Fibroblast of lung (primary cell): ENCODE measurements at regions not wholly inside any gene's neighbourhood (a gene's known extent, or its start where the extent isn't known, plus 50 kb on each side); places are given as distances from the start of the nearest gene placed in this dataset.

Experiments
- DNase-seq, 2 donors: peaks; one replicate each; pipeline versions ENCODE4 v3.0.0 to v3.0.0-alpha.2; 2010; ENCODE audit warnings: low read depth in 2 of 2
- H2AFZ ChIP-seq: 2 replicates; pipeline ENCODE4 v1.5.1; 2012; ENCODE audit warnings: low read length, control low read depth, inconsistent platforms
- H3K27ac ChIP-seq: 2 replicates; pipeline ENCODE4 v1.5.1; 2011; ENCODE audit warnings: low read length, control low read depth; ENCODE audit not compliant: insufficient read depth
- H3K27me3 ChIP-seq: 2 replicates; pipeline ENCODE4 v1.5.1; 2011; ENCODE audit warnings: mild to moderate bottlenecking, low read length; ENCODE audit not compliant: control insufficient read depth, insufficient read depth
- H3K36me3 ChIP-seq: 2 replicates; pipeline ENCODE4 v1.5.1; 2011; ENCODE audit warnings: low read length; ENCODE audit not compliant: control insufficient read depth, insufficient read depth
- H3K4me1 ChIP-seq: 2 replicates; pipeline ENCODE4 v1.5.1; 2011; ENCODE audit warnings: low read length; ENCODE audit not compliant: control insufficient read depth, insufficient read depth; ENCODE audit errors: extremely low read depth
- H3K4me2 ChIP-seq: 2 replicates; pipeline ENCODE4 v1.5.1; 2011; ENCODE audit warnings: low read length, control low read depth; ENCODE audit not compliant: insufficient read depth; ENCODE audit errors: extremely low read depth
- H3K4me3 ChIP-seq, 4 experiments: fragments of 200-600 bp in 1 of 4; sonication (generic) in 1 of 4; replicated peaks in 1 of 4; 2 replicates each; pipeline ENCODE4 v1.5.1; 2011 to 2016; ENCODE audit warnings: low read length in 4 of 4, low read depth in 3 of 4, mild to moderate bottlenecking in 3 of 4, control low read depth in 2 of 4, inconsistent platforms in 1 of 4, mixed read lengths in 1 of 4; ENCODE audit not compliant: insufficient read depth in 1 of 4; ENCODE audit errors: control extremely low read depth in 1 of 4
- H3K79me2 ChIP-seq: 2 replicates; pipeline ENCODE4 v1.5.1; 2012; ENCODE audit warnings: mild to moderate bottlenecking, low read length, inconsistent platforms; ENCODE audit not compliant: control insufficient read depth, insufficient read depth
- H3K9ac ChIP-seq: 2 replicates; pipeline ENCODE4 v1.5.1; 2011; ENCODE audit warnings: mild to moderate bottlenecking, low read length, control low read depth; ENCODE audit not compliant: insufficient read depth
- H3K9me3 ChIP-seq: 2 replicates; pipeline ENCODE4 v1.5.1; 2012; ENCODE audit warnings: low read depth, low read length; ENCODE audit not compliant: control insufficient read depth, insufficient read depth
- H4K20me1 ChIP-seq: 2 replicates; pipeline ENCODE4 v1.5.1; 2011; ENCODE audit warnings: low read length; ENCODE audit not compliant: control insufficient read depth, insufficient read depth; ENCODE audit errors: extremely low read depth
- EZH2 ChIP-seq: IDR thresholded peaks from 2 replicates; pipeline ENCODE4 v1.5.1; 2012; ENCODE audit warnings: low read length, control low read depth, mild to moderate bottlenecking; ENCODE audit errors: missing control alignments
- TF ChIP-seq, protein P1 (sequence below), 2 donors: IDR thresholded peaks in 1 of 2; conservative IDR thresholded peaks in 1 of 2; 1 replicate in 1 of 2; 2 replicates in 1 of 2; pipeline ENCODE4 v1.5.1; 2011 to 2012; ENCODE audit warnings: low read length in 2 of 2, control low read depth in 1 of 2, inconsistent platforms in 1 of 2, low read depth in 1 of 2, mild to moderate bottlenecking in 1 of 2

DNA sequence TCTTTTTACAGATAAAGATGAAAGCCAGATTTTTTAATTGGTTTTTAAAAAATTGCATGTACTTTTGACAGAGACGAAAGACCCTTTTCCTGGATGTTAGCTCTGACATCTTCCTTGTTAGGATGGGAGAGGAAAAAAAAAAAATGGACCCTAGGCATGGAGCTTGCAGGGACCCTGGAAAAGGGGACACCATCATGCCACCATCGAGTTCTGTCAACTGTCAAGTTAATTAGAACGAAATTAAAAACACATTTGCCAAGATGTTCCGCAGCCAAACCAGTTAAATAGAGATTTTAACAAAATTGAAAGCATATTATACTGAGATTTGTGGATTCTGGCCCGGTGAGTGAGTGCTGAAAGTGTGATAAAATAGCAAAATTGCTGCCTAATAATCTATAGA is 202.6 kb downstream of the BUB3 start:
- no peak for TF ChIP-seq EZH2
- TF ChIP-seq, protein P1, sequence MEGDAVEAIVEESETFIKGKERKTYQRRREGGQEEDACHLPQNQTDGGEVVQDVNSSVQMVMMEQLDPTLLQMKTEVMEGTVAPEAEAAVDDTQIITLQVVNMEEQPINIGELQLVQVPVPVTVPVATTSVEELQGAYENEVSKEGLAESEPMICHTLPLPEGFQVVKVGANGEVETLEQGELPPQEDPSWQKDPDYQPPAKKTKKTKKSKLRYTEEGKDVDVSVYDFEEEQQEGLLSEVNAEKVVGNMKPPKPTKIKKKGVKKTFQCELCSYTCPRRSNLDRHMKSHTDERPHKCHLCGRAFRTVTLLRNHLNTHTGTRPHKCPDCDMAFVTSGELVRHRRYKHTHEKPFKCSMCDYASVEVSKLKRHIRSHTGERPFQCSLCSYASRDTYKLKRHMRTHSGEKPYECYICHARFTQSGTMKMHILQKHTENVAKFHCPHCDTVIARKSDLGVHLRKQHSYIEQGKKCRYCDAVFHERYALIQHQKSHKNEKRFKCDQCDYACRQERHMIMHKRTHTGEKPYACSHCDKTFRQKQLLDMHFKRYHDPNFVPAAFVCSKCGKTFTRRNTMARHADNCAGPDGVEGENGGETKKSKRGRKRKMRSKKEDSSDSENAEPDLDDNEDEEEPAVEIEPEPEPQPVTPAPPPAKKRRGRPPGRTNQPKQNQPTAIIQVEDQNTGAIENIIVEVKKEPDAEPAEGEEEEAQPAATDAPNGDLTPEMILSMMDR (conservative IDR thresholded peaks at IDR 0.05 in 1 of 2, IDR thresholded peaks at IDR 0.05 in 1 of 2; ENCODE audit: low read depth in 1 of 2, low read length in 2 of 2) = no peak
- no peaks in the 10 kb centered on the region for H3K27me3 ChIP-seq
- H3K4me2 ChIP-seq = no peak overlapping the region
- no peak overlapping the region for H3K4me3 ChIP-seq
- no peaks in the 10 kb centered on the region for H3K4me1 ChIP-seq
- no peaks in the 10 kb centered on the region for H4K20me1 ChIP-seq
- no peaks in the 10 kb centered on the region for H3K36me3 ChIP-seq
- H3K9me3 ChIP-seq = no peaks in the 10 kb centered on the region
- no peaks in the 10 kb centered on the region for H3K79me2 ChIP-seq
- H3K27ac ChIP-seq = no peak overlapping the region
- no peak overlapping the region for H2AFZ ChIP-seq
- no peak for DNase-seq
- no peak overlapping the region for H3K9ac ChIP-seq

DNA sequence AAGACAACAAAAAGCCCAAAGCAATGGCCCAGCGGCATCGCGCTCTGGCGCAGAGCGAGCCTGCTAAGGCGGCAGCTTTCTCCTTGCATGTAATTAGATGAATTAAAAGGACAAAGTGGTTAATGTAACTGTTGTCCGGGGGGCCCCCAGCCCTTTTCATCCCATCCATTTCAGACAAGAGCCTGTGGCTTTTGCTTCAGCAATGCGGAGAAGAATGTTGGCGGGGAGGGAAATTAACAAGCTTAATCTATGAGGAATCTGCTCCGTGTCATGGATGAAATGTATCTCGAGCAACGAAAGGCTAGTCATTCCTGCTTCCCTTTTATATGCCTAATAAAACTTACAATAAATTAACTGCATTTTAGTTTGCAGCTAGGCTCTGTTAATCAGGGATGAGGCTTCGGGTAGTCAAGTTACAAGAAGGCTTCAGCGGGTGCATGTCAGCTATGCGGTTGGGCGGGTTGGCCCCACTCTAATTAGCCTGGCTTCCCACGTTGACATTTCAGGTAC is 203.3 kb downstream of the BUB3 start:
- no peaks in the 10 kb centered on the region for H4K20me1 ChIP-seq
- H3K27me3 ChIP-seq = no peaks in the 10 kb centered on the region
- no peak overlapping the region for H2AFZ ChIP-seq
- no peaks in the 10 kb centered on the region for H3K9me3 ChIP-seq
- H3K27ac ChIP-seq = no peak overlapping the region
- DNase-seq = no peak
- H3K9ac ChIP-seq = no peak overlapping the region
- H3K4me3 ChIP-seq = no peak overlapping the region
- no peak for TF ChIP-seq EZH2
- TF ChIP-seq, protein P1 (conservative IDR thresholded peaks at IDR 0.05 in 1 of 2, IDR thresholded peaks at IDR 0.05 in 1 of 2; ENCODE audit: low read depth in 1 of 2, low read length in 2 of 2) = no peak
- H3K36me3 ChIP-seq = no peaks in the 10 kb centered on the region
- no peaks in the 10 kb centered on the region for H3K79me2 ChIP-seq
- no peak overlapping the region for H3K4me2 ChIP-seq
- H3K4me1 ChIP-seq = no peaks in the 10 kb centered on the region

DNA sequence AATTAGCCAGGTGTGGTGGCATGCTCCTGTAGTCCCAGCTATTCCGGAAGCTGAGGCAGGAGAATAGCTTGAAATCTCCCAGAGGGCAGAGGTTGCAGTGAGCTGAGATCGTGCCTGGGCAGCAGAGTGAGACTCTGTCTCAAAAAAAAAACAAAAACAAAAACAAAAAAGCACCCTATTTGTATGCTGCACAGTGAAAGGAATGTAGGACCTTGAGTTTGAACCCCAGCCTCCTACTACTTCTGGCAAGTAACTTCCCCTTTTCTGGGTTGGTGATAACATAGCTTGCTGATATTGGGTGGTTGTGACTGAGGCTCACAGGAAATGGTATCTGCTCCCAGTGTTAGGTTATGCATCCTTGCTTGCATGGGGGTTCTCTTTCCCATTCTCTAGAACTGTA is 205.3 kb downstream of the BUB3 start:
- DNase-seq = no peak
- Histone ChIP-seq H2AFZ (no peak overlapping the region), H3K4me2 (no peak overlapping the region), H3K4me1 (no peaks in the 10 kb centered on the region), H3K79me2 (no peaks in the 10 kb centered on the region), H3K27me3 (no peaks in the 10 kb centered on the region), H3K9me3 (no peaks in the 10 kb centered on the region), H3K27ac (no peak overlapping the region), H4K20me1 (no peaks in the 10 kb centered on the region), H3K9ac (no peak overlapping the region), H3K36me3 (no peaks in the 10 kb centered on the region), H3K4me3 (no peak overlapping the region)
- TF ChIP-seq, protein P1 (conservative IDR thresholded peaks at IDR 0.05 in 1 of 2, IDR thresholded peaks at IDR 0.05 in 1 of 2; ENCODE audit: low read depth in 1 of 2, low read length in 2 of 2) = no peak
- TF ChIP-seq EZH2 = no peak
